HG03060 (cell line): ENCODE measurements at regions not wholly inside any gene's neighbourhood (a gene's known extent, or its start where the extent isn't known, plus 50 kb on each side); places are given as distances from the start of the nearest gene placed in this dataset.

Experiments
- ATAC-seq: cut with Tn5 transposase; IDR thresholded peaks from one replicate; pipeline ENCODE4 v1.9.1; 2021; ENCODE audit warnings: low read depth, moderate number of reproducible peaks; ENCODE audit not compliant: unreplicated experiment

DNA sequence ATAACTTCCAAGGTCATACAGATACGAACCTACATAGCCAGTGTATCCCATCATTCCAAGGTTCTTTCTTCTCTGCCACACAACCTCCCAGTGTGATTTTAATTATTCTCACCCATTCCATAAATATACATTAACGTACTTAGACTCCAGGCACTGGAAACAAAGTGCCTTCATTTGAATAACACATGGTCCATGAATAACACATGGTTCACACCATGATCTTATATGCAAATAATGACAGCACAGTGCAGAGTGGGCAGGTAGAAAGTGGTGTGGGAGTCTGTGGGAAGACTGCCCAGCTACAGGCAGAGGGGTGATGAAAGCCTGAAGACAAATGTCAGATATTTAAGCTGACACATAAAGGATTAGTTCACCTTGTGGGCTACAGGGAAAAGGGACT lies 425.2 kb downstream of the HACE1 start:
- no peak for ATAC-seq

DNA sequence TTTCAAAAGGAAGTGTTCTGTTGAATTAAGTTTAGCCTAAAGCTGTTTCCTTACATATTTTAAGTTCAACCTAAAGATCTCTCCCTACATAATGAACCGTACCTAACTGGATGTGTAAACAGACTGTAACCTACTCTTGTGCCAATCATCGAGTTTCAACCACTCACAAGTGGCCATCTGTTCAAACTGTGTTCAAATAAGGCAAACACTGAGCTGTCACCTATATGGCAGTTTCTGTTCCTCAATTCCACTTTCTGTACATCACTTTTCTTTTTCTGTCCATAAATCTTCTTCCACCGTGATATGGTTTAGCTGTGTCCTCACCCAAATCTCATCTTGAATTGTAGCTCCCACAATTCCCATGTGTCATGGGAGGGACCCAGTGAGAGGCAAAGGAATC lies 428.6 kb downstream of the HACE1 start:
- no peak for ATAC-seq

- no peak for ATAC-seq
Observed at GRCh38 chr6:104428184-104428583, 431.5 kb downstream of the HACE1 start.

- no peak for ATAC-seq
Observed at GRCh38 chr6:104423691-104424090, 436.0 kb downstream of the HACE1 start.

DNA sequence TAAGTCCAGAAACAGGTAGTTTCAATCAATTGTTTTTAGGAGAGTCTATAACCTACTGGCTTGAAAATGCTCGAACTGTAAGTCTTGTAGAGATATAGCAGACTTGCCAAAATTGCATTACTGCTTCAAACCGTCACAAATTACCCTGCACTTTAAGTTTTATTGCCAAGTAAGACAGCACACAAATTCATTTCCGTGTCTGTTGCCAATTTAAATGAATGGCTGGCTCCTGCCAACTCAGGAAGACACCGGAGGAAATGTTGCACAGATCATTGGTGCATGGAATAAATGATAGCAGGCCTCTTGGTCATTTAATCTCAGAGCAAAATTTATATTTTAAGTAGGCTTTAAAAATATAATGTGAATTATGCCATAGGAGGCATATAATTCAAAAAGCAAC lies 438.1 kb downstream of the HACE1 start:
- ATAC-seq, result no peak

GRCh38 chr6:104418839-104419238 lies 440.9 kb downstream of the HACE1 start:
- ATAC-seq, result no peak

DNA sequence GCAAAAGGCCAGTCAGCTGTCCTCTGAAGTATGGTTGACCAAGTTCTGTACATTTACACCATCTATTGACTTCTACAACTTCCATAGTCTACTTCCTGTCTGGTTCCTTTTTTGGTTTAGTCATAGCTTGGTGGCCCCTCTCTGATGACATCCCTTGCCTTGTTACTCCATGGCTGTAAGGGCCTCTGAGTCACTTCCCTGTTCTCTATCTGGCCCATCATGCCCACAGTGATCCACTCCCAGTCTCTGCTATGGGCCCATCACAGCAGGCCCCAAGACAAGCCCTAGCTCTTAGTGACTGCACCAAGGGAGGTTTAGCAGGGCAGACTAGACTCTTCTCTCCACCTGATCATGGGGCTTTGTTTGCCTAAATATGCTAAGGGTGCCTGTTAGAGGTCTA lies 441.6 kb downstream of the HACE1 start:
- no peak for ATAC-seq

DNA sequence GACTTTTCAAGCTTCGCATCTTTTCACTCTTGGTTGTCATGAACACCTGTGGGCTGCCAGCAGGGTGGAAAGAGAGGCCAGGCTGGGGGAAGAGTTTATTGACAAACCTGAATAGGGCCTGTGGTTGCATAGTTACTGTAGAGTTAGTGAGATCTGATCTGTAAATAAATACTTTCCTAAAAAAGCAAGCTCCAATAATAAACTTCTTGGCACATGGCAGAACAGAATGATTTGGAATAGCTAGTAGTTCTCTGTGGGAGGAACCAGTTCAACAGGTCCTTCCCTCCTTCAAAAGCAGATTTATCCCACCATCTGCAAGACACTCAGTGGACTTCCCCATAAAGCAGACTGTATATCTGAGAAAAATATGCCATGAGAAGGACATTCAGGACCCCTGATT lies 445.0 kb downstream of the HACE1 start:
- ATAC-seq, result no peak

- no peak for ATAC-seq
Observed at GRCh38 chr6:104413767-104414166, 446.0 kb downstream of the HACE1 start.

DNA sequence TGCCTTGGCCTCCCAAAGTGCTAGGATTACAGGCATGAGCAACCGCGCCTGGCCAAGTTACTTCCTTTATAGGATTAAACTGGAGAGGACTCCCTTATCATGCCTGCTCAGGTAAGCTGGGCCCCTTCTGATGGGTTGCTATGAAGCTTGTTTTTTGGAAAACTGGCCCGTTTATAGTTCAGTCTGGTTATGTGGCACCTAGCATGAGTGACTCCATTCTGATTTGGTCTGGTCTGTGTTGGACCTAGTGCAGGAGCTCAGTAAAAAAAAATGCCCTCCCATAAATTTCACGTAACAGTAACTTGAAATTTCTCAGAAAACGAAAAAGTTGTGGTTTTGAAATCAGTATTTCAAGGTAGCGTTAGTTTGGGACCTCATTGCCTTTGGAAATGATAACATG lies 448.4 kb downstream of the HACE1 start:
- no peak for ATAC-seq

DNA sequence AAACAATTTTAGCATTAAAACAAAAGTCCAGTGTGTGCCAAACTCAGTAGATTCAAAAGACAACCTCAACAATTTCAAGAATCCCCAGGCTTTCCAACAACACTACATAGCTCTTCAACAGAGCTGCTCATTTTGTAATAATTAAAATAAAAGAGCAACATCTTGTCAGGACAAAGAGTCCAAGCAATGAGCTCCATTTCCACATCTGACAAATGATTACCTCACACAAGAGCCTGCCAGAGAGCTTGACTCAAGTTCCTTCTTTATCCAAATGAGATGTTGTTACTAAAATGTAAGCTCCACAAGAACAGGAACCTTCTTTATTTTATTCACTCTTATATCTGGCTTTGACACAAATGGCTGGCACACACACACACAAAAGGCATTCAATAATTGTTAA lies 449.8 kb downstream of the HACE1 start:
- ATAC-seq, result no peak

DNA sequence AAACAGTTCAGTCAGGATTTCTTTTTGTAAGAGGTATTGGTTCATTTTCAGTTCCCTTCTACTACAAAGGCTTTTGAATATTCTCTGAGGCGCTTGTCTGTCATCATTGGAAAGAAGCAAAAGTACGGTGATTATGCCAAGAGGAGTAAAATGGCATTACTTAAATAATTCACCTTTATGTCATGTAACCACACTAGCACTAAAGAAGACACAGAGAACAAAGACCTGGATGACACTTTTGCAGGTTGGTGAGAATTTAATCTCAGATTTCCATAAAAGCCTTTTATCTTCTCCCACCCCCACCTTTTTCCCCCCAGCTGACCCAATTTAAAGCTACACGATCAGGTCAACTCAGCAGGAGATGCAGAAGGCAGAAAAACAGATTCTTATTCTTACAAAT lies 451.8 kb downstream of the HACE1 start:
- no peak for ATAC-seq

GRCh38 chr6:104404377-104404776 lies 455.3 kb downstream of the HACE1 start:
- no peak for ATAC-seq

DNA sequence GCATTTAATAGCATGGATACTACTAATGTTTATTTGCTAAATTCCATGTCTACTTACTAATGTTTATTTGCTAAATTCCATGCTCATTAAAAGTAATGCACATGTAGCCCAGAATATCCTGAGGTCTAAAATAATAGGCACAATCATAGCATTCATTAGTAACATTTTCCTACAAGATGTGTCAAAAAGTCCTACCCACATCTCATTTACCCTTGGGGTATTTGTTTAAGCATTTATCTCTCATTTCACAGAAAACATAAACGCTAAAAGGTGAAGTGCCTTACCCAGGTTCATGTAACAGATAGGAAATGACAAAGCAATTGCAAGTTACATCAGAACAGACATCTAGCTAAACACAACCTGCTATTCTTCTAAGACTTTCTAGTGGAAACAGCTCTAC lies 457.1 kb downstream of the HACE1 start:
- no peak for ATAC-seq

GRCh38 chr6:104401926-104402325 lies 457.8 kb downstream of the HACE1 start:
- no peak for ATAC-seq

- ATAC-seq, result no peak
Observed at GRCh38 chr6:104400844-104401243, 458.9 kb downstream of the HACE1 start.

- no peak for ATAC-seq
Observed at GRCh38 chr6:104396077-104396476, 463.6 kb downstream of the HACE1 start.

DNA sequence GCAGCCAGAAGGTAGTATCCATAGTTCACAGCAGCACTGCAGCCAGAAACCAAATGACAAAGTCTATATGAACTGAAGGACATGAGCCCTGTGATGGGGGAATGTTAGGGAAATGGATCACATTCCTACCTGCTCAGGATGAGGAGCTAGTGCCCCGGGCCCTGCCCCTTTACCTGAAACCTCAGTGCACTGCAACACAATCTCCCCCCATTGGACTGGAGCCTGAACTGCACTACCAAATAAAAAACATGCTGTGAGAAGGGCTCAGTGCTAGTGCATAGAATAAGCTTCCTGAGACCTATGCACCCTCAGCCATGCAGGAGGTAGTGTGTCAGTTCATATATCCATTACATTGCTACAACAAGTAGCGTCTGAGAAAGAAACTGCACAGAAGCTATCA lies 477.8 kb downstream of the HACE1 start:
- ATAC-seq, result no peak

DNA sequence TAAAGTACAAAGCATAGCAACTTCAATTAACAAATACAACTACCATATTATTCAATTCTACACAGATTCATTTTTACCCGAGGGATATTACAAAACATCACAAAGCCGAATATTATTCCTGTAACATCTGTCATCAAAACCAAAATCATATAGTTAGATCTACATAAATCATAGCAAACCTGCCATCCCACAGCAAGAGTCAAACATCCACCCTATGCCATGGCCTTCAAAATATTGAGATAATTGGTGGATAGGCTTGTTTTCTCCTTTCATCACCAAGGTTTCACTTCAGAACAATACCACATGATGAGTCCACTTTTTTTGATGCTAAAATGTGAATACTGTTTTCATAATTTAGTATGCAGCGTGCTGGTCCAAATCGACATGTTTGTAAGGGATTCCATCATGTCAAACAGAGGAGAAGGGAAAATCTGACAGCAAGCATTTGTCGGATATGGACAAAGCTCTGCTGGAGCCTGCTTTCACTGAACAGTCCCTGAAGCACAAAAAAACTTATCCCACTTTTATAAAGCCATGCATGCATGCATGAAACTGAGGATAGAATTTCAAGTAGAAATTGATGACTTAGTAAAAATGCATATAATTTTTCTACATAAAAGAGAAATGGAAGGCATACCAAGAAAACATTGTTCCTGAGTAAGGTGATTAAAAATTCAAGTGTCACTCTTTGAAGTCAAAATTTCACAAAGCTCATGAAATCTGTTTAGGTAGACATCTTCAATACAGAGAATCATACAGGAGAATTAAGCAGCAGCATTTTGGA lies 494.1 kb downstream of the HACE1 start:
- no peak for ATAC-seq

DNA sequence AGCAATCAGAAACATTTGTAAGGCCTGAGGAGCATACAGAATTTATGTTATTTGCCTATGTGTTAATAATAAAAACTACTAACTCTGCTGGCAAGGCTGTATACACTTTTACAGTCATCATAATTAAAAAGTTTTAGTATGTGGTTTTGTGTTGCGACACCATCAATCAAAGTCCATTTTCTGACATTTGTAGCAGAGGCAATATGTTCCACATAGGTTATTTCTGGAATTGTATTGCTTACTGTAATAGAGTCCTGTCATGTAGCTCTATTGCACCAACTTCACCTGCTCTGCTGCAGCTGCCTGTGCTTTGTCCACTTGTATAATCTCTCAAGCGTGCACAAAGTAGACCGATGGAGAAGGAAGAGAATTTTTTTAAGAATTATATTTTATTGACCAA lies 501.8 kb downstream of the HACE1 start:
- ATAC-seq, result no peak

DNA sequence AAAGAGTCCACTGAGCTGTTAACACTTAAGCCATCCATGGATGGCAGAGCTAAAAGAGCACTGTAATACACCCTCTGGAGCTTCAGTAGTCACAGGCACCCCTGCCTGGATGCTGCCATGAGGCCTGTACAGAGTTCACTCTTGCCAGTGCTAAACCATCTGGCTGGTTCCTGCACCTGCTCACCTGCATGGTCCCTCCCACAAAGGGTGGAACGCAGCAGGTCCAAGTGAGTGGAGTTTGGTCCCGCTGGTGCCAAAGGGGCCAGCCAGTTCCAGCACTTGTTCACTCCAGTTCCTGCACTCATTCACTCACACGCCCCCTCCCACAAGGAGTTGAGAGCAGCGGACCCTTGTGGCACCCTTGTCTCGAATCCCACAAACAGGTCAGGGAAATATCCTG lies 503.5 kb downstream of the HACE1 start:
- ATAC-seq, result no peak

GRCh38 chr6:104349191-104349590 lies 510.5 kb downstream of the HACE1 start:
- no peak for ATAC-seq

GRCh38 chr6:104344223-104344622 lies 515.5 kb downstream of the HACE1 start:
- ATAC-seq, result no peak
